Endothelial cell of umbilical vein (primary cell): ENCODE measurements at regions not wholly inside any gene's neighbourhood (a gene's known extent, or its start where the extent isn't known, plus 50 kb on each side); places are given as distances from the start of the nearest gene placed in this dataset.

ENCODE experiments used
- BruUV-seq: library from RNA; stranded (reverse); fragments of 400-500 nt; replicated peaks from 2 replicates; lab custom pipeline; 2021; lab: Mats Ljungman, UMichigan
- CTCF ChIA-PET: fragments of 300-600, 350-600 bp; sonication (Branson Sonifier 250); formaldehyde crosslinking; loops from one replicate; lab custom pipeline; 2021; ENCODE audit warnings: antibody characterized with exemption, inconsistent platforms; lab: Charles Lee
- POLR2A ChIA-PET: fragments of 300-600, 350-600 bp; sonication (Branson Sonifier 250); formaldehyde crosslinking; loops from one replicate; lab custom pipeline; 2021; ENCODE audit warnings: antibody characterized with exemption, inconsistent platforms; lab: Charles Lee
- DNase-seq: peaks from one replicate; pipeline ENCODE4 v3.0.0-alpha.2; 2011; ENCODE audit warnings: low read depth, low spot score
- FAIRE-seq: peaks from 2 replicates; lab custom pipeline; 2011; peaks lifted over from hg19 to GRCh38; lab: Jason Lieb, UNC
- H2AFZ ChIP-seq: 2 replicates; pipeline ENCODE4 v1.6.0; 2012; ENCODE audit warnings: low read depth, low read length, control low read depth, inconsistent platforms
- H3K27ac ChIP-seq: 2 replicates; pipeline ENCODE4 v1.5.1; 2011; ENCODE audit warnings: low read depth, mild to moderate bottlenecking, control low read depth, low read length, moderate library complexity; ENCODE audit not compliant: insufficient read depth
- H3K27me3 ChIP-seq, 2 experiments: 2 replicates each; pipeline versions ENCODE4 v1.6.0 to v1.6.1; 2011; ENCODE audit warnings: low read length in 2 of 2, mixed read lengths in 1 of 2; ENCODE audit not compliant: control insufficient read depth in 2 of 2, insufficient read depth in 2 of 2
- H3K36me3 ChIP-seq, 2 experiments: 2 replicates in 1 of 2; 3 replicates in 1 of 2; pipeline ENCODE4 v1.5.1; 2011; ENCODE audit warnings: low read length in 2 of 2, mild to moderate bottlenecking in 1 of 2, moderate library complexity in 1 of 2; ENCODE audit not compliant: control insufficient read depth in 2 of 2, insufficient read depth in 2 of 2; ENCODE audit errors: extremely low read depth in 1 of 2
- H3K4me1 ChIP-seq: 3 replicates; pipeline ENCODE4 v1.5.1; 2011; ENCODE audit warnings: mild to moderate bottlenecking, low read length; ENCODE audit not compliant: control insufficient read depth, insufficient read depth; ENCODE audit errors: extremely low read depth
- H3K4me2 ChIP-seq: 2 replicates; pipeline ENCODE4 v1.6.1; 2011; ENCODE audit warnings: low read length, control low read depth, mixed read lengths; ENCODE audit not compliant: insufficient read depth
- H3K4me3 ChIP-seq, 3 experiments: fragments of 200-600 bp in 1 of 3; sonication (generic), shearing (Covaris generic) in 1 of 3; replicated peaks in 1 of 3; 2 replicates each; pipeline ENCODE4 v1.5.1; 2011 to 2016; ENCODE audit warnings: control low read depth in 3 of 3, low read length in 3 of 3, mild to moderate bottlenecking in 2 of 3, inconsistent platforms in 1 of 3, low read depth in 1 of 3, moderate library complexity in 1 of 3; ENCODE audit not compliant: insufficient read depth in 1 of 3
- H3K79me2 ChIP-seq: 2 replicates; pipeline ENCODE4 v1.6.0; 2012; ENCODE audit warnings: low read length, inconsistent platforms; ENCODE audit not compliant: control insufficient read depth, insufficient read depth
- H3K9ac ChIP-seq: replicated peaks from 2 replicates; pipeline ENCODE3; 2011; ENCODE audit warnings: low read length, control low read depth; ENCODE audit not compliant: insufficient read depth; ENCODE audit errors: extremely low read depth
- H3K9me1 ChIP-seq: replicated peaks from 3 replicates; pipeline ENCODE4 v1.6.0; 2011; ENCODE audit warnings: mild to moderate bottlenecking, low read length; ENCODE audit not compliant: control insufficient read depth, insufficient read depth; ENCODE audit errors: extremely low read depth
- H3K9me3 ChIP-seq: replicated peaks from 2 replicates; pipeline ENCODE4 v1.5.1; 2012; ENCODE audit warnings: low read length, inconsistent platforms; ENCODE audit not compliant: control insufficient read depth, insufficient read depth
- H4K20me1 ChIP-seq: replicated peaks from 2 replicates; pipeline ENCODE3; 2011; ENCODE audit warnings: mild to moderate bottlenecking, low read length; ENCODE audit not compliant: control insufficient read depth, insufficient read depth; ENCODE audit errors: extremely low read depth
- CTCF ChIP-seq, 2 donors: IDR thresholded peaks; 1 replicate in 1 of 2; 2 replicates in 1 of 2; pipeline ENCODE4 v1.5.1; 2011; ENCODE audit warnings: low read length in 2 of 2, mild to moderate bottlenecking in 2 of 2, moderate library complexity in 2 of 2, control low read depth in 1 of 2, inconsistent platforms in 1 of 2, low read depth in 1 of 2; ENCODE audit not compliant: insufficient read depth in 1 of 2; ENCODE audit errors: extremely low read depth in 1 of 2
- EZH2 ChIP-seq: IDR thresholded peaks from 2 replicates; pipeline ENCODE4 v1.6.1; 2012; ENCODE audit warnings: borderline replicate concordance, low read depth, mild to moderate bottlenecking, moderate library complexity, low read length, inconsistent platforms; ENCODE audit not compliant: severe bottlenecking
- FOS ChIP-seq: IDR thresholded peaks from 2 replicates; pipeline ENCODE4 v1.6.1; 2011; ENCODE audit warnings: mild to moderate bottlenecking, low read length, moderate library complexity, borderline replicate concordance; ENCODE audit not compliant: insufficient read depth
- GATA2 ChIP-seq: IDR thresholded peaks from 2 replicates; pipeline ENCODE4 v1.7.0; 2011; ENCODE audit warnings: low read depth, mild to moderate bottlenecking, moderate library complexity, mixed read lengths, low read length; ENCODE audit not compliant: insufficient read length, insufficient read depth
- JUN ChIP-seq: IDR thresholded peaks from 2 replicates; pipeline ENCODE4 v1.6.1; 2011; ENCODE audit warnings: borderline replicate concordance, low read depth; ENCODE audit not compliant: insufficient read length, insufficient read depth
- MAX ChIP-seq: IDR thresholded peaks from 2 replicates; pipeline ENCODE4 v1.6.1; 2011; ENCODE audit not compliant: insufficient read depth, insufficient read length
- MYC ChIP-seq: IDR thresholded peaks from one replicate; pipeline ENCODE4 v1.6.1; 2011; ENCODE audit warnings: mild to moderate bottlenecking, low read depth, low read length
- POLR2A ChIP-seq: IDR thresholded peaks from 2 replicates; pipeline ENCODE4 v1.6.1; 2012; ENCODE audit warnings: low read depth, mild to moderate bottlenecking, control low read depth, low read length
- POLR2AphosphoS5 ChIP-seq: IDR thresholded peaks from 2 replicates; pipeline ENCODE4 v1.6.1; 2012; ENCODE audit warnings: low read depth, mild to moderate bottlenecking, control low read depth, low read length, moderate library complexity; ENCODE audit not compliant: insufficient read depth
- dilution Hi-C: fragments of 300-500 bp; cut with MboI; formaldehyde crosslinking; loops from one replicate; pipeline ENCODE4 v1.15.0; 2019; ENCODE audit warnings: low sequenced_read_pairs; ENCODE audit not compliant: extremely low pct_ligation_motif_present
- intact Hi-C: fragments of 100-400 bp; cut with micrococcal nuclease; formaldehyde crosslinking; loops from one replicate; pipeline ENCODE4 v1.10.0; 2022

DNA sequence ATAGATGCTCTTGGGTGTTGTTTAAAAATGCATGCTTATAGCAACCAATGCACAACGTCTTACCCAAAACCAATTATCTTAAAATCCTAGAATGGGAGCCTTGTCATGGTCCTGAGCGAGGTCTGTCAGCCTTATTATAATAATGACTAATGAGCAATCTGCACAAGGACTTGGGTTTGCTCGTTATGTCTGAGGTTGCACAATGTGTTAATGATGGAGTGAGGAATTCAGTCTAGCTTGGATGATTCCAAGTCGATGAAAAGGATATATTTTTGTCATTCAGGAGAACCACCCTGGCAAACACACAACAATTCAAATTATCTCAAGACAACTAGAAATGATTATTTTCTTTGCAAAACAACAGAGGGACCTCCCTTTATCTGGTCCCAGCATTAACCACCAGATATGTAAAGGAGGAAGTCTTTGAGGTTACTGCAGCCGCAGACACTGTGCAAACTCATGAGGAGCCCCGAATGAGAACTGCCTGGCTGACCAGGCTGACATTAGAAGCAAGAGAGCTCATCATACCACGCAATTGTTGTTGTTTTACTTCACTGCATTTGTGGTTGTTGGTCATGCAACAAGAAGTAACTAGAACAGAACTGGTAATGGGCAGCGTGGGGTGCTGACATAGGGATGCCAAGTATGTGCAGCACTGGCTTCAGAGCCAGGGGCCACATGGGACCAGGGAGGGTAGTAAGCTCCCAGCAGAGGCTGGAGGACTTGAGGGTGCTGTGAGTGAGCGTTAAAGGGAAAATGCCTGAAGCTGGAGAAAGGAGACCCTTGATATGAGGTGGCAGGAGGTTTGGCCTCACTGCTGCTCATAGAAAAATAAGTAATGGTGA is 488.3 kb downstream of the CDH26 start:
- no TSS peak for BruUV-seq
- intact Hi-C loops (no loop called here), dilution Hi-C loops (no loop called here)
- POLR2A ChIA-PET = no interaction called here
- no peak overlapping the region for H3K4me3 ChIP-seq
- DNase-seq = no peak
- no peak for FAIRE-seq
- H3K4me1 ChIP-seq = no peaks in the 10 kb centered on the region
- H2AFZ ChIP-seq = no peak overlapping the region
- H3K79me2 ChIP-seq = no peaks in the 10 kb centered on the region
- CTCF ChIA-PET = no interaction called here
- H3K27me3 ChIP-seq = no peaks in the 10 kb centered on the region
- no peak overlapping the region for H3K27ac ChIP-seq
- no peak overlapping the region for H3K4me2 ChIP-seq
- no peaks in the 10 kb centered on the region for H3K9me1 ChIP-seq
- no peaks in the 10 kb centered on the region for H4K20me1 ChIP-seq
- peaks cover 2% of the 10 kb centered on the region for H3K9me3 ChIP-seq
- TF ChIP-seq CTCF (IDR thresholded peaks at IDR 0.05; ENCODE audit: extremely low read depth in 1 of 2, insufficient read depth in 1 of 2, low read depth in 1 of 2, low read length in 2 of 2) (no peak), JUN (no peak), POLR2AphosphoS5 (no peak), GATA2 (no peak), MYC (no peak), FOS (no peak), POLR2A (no peak), EZH2 (no peak), MAX (no peak)
- H3K36me3 ChIP-seq = no peaks in the 10 kb centered on the region
- no peak overlapping the region for H3K9ac ChIP-seq
